ENCODE measurements at regions not wholly inside any gene's neighbourhood (a gene's known extent, or its start where the extent isn't known, plus 50 kb on each side); places are given as distances from the start of the nearest gene placed in this dataset.

DNA sequence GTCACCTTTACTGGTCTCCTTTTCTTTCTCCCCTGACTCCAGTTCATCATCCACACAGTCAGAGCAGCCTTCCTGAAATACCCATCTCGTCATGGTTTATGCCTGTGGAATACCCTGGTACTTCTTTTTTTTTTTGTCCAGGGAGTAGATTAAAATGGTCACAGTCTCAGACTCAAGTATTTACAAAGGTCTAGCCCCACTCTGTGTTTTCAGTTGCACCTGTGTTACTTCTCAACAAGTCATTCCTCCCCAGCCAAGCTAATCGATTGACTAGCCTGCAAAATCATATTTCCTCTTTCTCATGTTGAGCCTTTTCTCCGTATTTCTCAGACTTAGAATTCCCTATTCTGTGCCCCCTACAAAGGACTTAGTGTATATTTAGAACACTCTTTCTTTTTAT is 155.2 kb upstream of the KCNN2 start:
- no peak for DNase-seq (ENCODE audit: low read depth)
- TF ChIP-seq CTCF (IDR thresholded peaks at IDR 0.05; ENCODE audit: insufficient read depth, low read depth, low read length), result no peak
- no peak overlapping the region for H3K4me3 ChIP-seq (ENCODE audit: low read depth, low read length)

GRCh38 chr5:114207615-114208014 is 154.3 kb upstream of the KCNN2 start:
- H3K4me3 ChIP-seq (ENCODE audit: low read depth, low read length), result no peak overlapping the region
- no peak for TF ChIP-seq CTCF (IDR thresholded peaks at IDR 0.05; ENCODE audit: insufficient read depth, low read depth, low read length)
- DNase-seq (ENCODE audit: low read depth), result no peak

- no peak overlapping the region for H3K4me3 ChIP-seq (ENCODE audit: low read depth, low read length)
- no peak for TF ChIP-seq CTCF (IDR thresholded peaks at IDR 0.05; ENCODE audit: insufficient read depth, low read depth, low read length)
- no peak for DNase-seq (ENCODE audit: low read depth)
Observed at GRCh38 chr5:114208120-114208519, 153.8 kb upstream of the KCNN2 start.

DNA sequence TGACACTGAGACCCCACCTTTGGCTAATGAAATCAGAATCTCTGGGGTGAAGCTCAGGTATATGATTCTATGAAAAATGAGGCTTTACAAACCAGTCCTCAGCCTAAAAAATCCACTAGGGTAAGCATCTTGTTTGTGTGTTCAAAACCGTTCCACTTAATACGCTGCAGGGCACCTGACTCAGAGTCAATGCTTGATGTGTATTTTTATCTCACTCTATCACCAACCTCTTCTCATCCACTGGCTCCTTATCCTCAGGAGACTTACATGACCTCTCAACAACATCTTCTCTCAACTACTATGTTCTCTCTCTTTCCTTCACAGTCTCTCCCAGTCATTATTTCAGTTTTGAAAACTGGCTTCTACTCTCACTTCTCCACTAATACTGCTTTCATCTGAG is 153.3 kb upstream of the KCNN2 start:
- no peak for TF ChIP-seq CTCF (IDR thresholded peaks at IDR 0.05; ENCODE audit: insufficient read depth, low read depth, low read length)
- no peak for DNase-seq (ENCODE audit: low read depth)
- no peak overlapping the region for H3K4me3 ChIP-seq (ENCODE audit: low read depth, low read length)

DNA sequence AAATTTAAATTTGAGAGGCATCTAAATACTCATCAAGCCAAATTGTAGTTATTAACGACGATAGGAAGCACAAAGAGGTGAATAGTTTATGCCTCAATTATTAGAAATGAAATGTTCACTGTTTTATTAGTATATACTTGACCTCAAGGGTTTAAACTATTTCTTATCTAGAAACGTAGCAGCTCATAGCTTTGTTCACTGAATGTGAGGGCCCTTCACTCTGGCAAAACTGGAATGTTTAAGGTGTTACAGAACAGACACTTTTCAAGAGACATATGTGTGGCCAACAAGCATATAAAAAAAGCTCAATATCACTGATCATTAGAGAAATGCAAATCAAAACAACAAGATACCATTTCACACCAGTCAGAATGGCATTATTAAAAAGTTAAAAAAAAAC is 151.2 kb upstream of the KCNN2 start:
- no peak for DNase-seq (ENCODE audit: low read depth)
- no peak overlapping the region for H3K4me3 ChIP-seq (ENCODE audit: low read depth, low read length)
- no peak for TF ChIP-seq CTCF (IDR thresholded peaks at IDR 0.05; ENCODE audit: insufficient read depth, low read depth, low read length)

DNA sequence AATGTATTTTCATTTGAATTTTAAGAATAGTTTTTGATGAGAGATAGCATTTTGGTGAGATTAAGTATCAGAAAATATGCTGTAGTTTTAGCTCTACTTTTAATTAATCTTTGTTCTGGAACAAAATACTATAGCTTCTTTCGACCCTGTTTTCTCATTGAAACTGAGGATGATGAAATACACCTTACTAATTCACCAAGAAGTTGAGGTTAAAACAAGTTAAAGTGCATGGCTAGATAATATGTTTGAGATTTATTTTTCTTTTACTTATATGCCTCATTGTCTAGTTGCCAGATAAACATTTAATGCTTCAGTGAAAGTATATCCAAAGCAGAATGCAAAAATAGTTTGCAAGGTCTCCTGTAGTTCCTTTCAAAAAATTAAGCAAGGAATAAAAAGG is 140.1 kb upstream of the KCNN2 start:
- no peak for DNase-seq (ENCODE audit: low read depth)
- H3K4me3 ChIP-seq (ENCODE audit: low read depth, low read length), result no peak overlapping the region
- TF ChIP-seq CTCF (IDR thresholded peaks at IDR 0.05; ENCODE audit: insufficient read depth, low read depth, low read length), result no peak

DNA sequence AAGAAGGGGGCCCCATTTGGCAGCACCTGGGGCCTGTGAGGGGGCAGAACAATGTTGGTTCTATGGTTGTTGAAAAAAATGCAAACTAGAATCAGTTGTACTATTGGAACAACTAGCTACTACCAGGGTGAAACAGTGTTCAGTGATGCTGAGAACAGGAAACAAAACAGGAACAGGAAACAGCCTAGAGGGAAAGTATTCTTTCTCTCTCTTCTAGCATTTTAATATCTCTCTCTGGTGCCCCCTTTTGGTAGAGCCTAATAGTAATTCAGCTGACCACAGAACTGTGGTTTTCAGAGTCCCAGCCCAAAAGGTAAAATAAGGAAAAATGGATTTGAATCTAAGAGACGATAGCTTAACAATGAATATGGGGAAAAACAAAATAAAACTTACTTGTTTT is 138.0 kb upstream of the KCNN2 start:
- no peak overlapping the region for H3K4me3 ChIP-seq (ENCODE audit: low read depth, low read length)
- DNase-seq (ENCODE audit: low read depth), result no peak
- peak; percentile 18 for TF ChIP-seq CTCF (IDR thresholded peaks at IDR 0.05; ENCODE audit: insufficient read depth, low read depth, low read length)
